GM19324 (cell line): ENCODE measurements at regions not wholly inside any gene's neighbourhood (a gene's known extent, or its start where the extent isn't known, plus 50 kb on each side); places are given as distances from the start of the nearest gene placed in this dataset.

ENCODE experiments used
- ATAC-seq: cut with Tn5 transposase; IDR thresholded peaks from one replicate; pipeline ENCODE4 v1.9.1; 2021; ENCODE audit warnings: mild to moderate bottlenecking, moderate library complexity; ENCODE audit not compliant: unreplicated experiment, low FRiP score

DNA sequence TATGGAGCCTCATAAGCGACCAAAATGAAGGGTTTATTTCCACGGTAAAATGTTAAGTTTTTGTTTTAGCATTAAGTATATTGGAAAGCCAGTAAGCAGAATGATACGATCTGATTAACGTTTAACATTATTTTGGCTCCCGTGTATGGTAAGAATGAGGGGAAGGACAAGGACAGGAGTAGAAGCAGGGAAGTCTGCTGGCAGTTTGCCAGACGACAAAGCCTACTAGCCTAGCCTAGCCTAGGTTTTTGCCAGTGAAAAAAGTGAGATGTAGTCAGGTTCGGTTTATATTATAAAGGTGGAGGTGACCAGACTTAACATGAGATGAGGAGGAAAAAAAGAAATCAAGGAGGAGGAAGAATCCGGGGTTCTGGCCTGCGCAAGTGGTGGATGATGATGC, 78.9 kb upstream of the ARHGAP32 start:
- no peak for ATAC-seq

DNA sequence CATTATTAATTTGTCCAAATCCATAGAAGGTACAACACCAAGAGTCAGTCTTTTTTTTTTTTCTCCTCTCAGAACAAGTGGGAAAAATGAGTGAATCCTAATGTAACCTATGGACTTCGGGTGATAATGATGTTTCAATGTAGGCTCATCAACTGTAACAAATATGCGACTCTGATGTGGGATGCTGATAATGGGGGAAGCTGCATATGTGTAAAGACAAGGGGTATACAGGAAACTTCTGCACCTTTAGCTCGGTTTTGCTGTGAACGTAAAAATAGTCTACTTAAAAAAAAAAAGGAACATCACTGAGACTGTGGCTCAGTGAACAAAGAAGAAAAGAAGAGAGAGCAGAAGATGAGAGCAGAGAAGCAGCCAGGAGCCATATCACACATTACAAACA, 78.3 kb upstream of the ARHGAP32 start:
- ATAC-seq: no peak

GRCh38 chr11:129268371-129268770, 76.2 kb upstream of the ARHGAP32 start:
- no peak for ATAC-seq

DNA sequence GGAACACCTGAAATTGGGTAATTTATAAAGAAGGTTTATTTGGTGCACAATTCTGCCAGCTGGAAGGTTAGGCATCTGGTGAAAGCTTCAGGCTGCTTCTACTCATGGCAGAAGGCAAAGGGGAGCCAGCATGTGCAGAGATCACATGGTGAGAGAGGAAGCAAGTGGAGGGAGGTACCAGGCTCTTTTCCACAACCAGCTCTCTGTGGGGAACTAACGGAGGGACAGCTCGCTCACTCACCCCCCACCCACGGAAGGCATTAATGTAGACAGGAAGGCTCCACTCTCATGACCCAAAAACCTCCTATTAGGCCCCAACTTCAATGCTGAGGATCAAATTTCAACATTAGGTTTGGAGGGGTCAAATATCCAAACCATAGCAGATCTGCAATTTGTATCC, 75.6 kb upstream of the ARHGAP32 start:
- ATAC-seq: no peak

- no peak for ATAC-seq
Observed at GRCh38 chr11:129266536-129266935, 74.4 kb upstream of the ARHGAP32 start.

- ATAC-seq: no peak
Observed at GRCh38 chr11:129265125-129265788, 73.1 kb upstream of the ARHGAP32 start.

DNA sequence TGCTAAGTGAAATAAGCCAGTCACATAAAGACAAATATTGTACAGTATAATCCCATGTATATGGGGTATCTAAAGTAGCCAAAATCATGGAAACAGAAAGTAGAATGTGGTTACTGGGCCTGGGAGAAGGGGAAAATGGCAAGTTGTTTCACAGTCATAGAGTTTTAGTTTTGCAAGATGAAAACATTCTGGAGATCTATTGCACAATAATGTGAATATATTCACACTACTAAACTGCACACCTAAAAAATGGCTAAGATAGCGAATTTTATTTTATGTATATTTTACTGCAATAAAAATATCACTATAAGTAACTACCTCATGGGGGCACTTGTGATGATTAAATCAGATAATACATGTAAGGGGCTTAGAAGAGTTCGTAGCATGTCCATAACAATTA, 72.0 kb upstream of the ARHGAP32 start:
- ATAC-seq: no peak

DNA sequence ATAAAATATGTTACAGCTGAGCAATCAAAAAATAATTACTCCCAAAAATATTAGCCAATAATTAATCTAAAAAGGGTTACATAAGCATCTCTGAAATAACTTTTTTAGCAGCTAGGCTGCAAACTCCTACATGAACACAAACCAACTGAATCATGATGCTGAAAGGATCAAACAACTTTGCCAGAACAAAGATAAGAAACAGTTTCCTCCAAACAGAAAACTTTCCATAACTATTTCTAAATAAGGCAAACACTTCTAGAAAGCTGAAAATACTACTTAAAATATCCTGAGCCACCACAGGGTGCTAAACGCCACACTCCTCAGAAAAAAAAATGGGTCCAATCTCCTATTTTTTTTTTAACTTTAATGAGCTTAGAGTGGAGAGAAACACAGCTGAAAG, 68.6 kb upstream of the ARHGAP32 start:
- no peak for ATAC-seq

GRCh38 chr11:129259931-129260348, 67.8 kb upstream of the ARHGAP32 start:
- no peak for ATAC-seq

DNA sequence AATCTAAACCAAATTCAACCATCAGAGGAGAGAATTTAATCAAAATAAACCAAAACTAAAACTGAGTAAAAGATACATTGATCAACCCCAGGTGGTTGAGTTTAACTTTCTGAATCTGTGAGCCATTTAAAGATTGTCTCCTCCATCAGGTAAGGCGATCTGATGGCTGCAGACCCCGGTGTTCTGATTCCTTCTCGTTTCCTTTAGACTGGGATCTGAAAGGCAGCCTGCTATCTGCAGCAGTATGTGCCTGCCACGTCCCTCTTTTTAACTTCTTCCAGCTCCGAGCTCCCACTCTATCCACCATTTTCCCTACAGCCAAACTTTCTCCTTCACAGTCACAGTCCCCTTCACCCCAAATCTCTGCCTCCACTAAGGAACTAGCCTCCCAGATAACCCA, 66.1 kb upstream of the ARHGAP32 start:
- no peak for ATAC-seq

- no peak for ATAC-seq
Observed at GRCh38 chr11:129257512-129257911, 65.4 kb upstream of the ARHGAP32 start.

DNA sequence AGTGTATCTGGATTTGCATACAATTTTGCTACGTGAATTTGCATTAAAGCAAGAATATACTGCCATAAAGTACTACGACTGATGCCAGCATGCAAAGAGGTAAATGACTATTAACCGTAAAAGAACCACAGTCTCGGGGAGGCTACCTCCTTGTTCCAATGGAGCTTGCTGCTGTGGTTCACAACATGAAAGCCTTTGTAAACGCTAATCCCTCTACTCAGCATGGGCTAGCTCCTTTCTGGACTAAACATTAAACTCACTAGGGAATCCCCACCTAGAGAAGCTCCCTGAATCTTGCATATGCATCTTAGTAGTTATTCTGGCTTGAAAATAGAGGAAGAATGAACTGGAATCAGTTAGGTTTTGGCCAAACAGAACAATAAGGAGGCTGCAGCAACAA, 60.5 kb upstream of the ARHGAP32 start:
- ATAC-seq: no peak

- ATAC-seq: no peak
Observed at GRCh38 chr11:129251067-129251466, 58.9 kb upstream of the ARHGAP32 start.

GRCh38 chr11:129249923-129250322, 57.8 kb upstream of the ARHGAP32 start:
- no peak for ATAC-seq

GRCh38 chr11:129249351-129249750, 57.2 kb upstream of the ARHGAP32 start:
- no peak for ATAC-seq

DNA sequence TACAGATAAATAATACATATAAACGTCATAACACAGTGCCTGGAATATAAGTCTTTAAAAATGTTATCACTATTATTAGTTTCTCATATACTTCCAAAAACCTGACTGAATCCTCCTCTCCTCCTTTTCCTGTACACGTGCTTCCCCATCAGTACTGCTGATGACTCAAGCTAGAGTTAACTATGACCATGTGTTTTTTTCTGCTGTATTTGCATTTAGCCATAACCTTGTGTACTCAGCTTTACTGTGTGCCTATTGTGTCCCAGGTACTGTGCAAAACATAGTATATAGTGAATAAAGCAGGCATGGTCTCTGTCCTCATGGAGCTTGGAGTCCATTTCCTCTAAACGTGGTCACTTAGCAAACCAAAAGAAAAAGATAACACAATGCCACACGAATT, 56.5 kb upstream of the ARHGAP32 start:
- ATAC-seq: no peak

DNA sequence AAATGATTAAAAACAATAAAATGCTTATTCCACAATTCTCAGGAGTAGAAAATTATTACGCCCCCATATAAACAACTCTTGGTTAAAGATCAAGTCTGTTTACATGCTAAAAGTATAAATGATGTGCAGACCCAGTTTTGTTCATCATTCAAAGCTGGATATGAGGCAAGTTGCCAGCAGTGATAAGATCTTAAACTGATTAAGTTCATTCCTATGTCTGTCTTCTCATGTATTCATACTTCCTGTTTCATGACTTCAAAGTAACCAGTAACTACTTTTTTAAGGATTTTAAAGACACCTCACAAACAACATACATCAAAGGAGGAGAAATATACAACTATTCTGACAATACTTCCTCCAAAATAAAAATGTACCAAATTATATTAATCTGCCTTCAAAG, 55.0 kb upstream of the ARHGAP32 start:
- ATAC-seq: no peak

- no peak for ATAC-seq
Observed at GRCh38 chr11:129242855-129243254, 50.7 kb upstream of the ARHGAP32 start.
